ENCODE measurements at regions not wholly inside any gene's neighbourhood (a gene's known extent, or its start where the extent isn't known, plus 50 kb on each side); places are given as distances from the start of the nearest gene placed in this dataset.

DNA sequence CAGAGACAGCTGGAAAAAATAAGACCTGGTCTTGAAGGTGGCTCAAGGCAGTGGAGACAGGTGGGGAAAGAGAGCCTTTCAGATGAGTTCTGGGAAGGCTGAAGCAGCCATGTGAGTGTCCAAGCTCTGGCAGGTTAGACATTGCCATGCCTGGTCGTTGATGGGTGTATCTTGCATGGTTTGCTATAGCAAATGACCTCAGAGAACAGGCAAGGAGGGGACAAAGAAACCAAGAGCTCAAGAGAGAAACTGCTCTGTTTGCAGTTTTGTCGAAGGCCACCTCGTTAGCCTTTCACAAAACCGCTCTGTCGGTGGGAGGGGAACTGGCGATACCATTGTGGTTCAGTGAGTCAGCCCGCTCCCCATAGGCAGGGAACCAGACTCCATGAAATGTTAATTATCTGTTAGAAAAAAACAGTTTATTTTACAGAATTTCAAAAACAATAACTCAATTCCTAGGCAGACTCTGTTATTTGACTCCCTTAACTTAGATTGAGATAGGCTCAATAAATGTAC is 82.8 kb upstream of the ARGLU1 start:
- TF ChIP-seq, protein P1, sequence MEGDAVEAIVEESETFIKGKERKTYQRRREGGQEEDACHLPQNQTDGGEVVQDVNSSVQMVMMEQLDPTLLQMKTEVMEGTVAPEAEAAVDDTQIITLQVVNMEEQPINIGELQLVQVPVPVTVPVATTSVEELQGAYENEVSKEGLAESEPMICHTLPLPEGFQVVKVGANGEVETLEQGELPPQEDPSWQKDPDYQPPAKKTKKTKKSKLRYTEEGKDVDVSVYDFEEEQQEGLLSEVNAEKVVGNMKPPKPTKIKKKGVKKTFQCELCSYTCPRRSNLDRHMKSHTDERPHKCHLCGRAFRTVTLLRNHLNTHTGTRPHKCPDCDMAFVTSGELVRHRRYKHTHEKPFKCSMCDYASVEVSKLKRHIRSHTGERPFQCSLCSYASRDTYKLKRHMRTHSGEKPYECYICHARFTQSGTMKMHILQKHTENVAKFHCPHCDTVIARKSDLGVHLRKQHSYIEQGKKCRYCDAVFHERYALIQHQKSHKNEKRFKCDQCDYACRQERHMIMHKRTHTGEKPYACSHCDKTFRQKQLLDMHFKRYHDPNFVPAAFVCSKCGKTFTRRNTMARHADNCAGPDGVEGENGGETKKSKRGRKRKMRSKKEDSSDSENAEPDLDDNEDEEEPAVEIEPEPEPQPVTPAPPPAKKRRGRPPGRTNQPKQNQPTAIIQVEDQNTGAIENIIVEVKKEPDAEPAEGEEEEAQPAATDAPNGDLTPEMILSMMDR (IDR thresholded peaks at IDR 0.05; ENCODE audit: insufficient read depth, low read length, poor library complexity, severe bottlenecking) = no peak
- Histone ChIP-seq H3K27me3 (replicated peaks; ENCODE audit: control insufficient read depth, insufficient read depth, low read length) (no peaks in the 10 kb centered on the region), H3K4me3 (replicated peaks; ENCODE audit: low read depth, low read length) (no peak overlapping the region), H3K36me3 (ENCODE audit: control insufficient read depth, insufficient read depth, low read length) (no peaks in the 10 kb centered on the region)
- no peak for DNase-seq (ENCODE audit: extremely low read depth, insufficient read length)

- no peaks in the 10 kb centered on the region for H3K36me3 ChIP-seq (ENCODE audit: control insufficient read depth, insufficient read depth, low read length)
- no peaks in the 10 kb centered on the region for H3K27me3 ChIP-seq (replicated peaks; ENCODE audit: control insufficient read depth, insufficient read depth, low read length)
- no peak overlapping the region for H3K4me3 ChIP-seq (replicated peaks; ENCODE audit: low read depth, low read length)
- DNase-seq (ENCODE audit: extremely low read depth, insufficient read length) = no peak
- TF ChIP-seq, protein P1 (IDR thresholded peaks at IDR 0.05; ENCODE audit: insufficient read depth, low read length, poor library complexity, severe bottlenecking) = no peak
Measured at GRCh38 chr13:106649495-106649894, 81.6 kb upstream of the ARGLU1 start.

- TF ChIP-seq, protein P1 (IDR thresholded peaks at IDR 0.05; ENCODE audit: insufficient read depth, low read length, poor library complexity, severe bottlenecking) = no peak
- no peak overlapping the region for H3K4me3 ChIP-seq (replicated peaks; ENCODE audit: low read depth, low read length)
- no peaks in the 10 kb centered on the region for H3K27me3 ChIP-seq (replicated peaks; ENCODE audit: control insufficient read depth, insufficient read depth, low read length)
- no peaks in the 10 kb centered on the region for H3K36me3 ChIP-seq (ENCODE audit: control insufficient read depth, insufficient read depth, low read length)
- DNase-seq (ENCODE audit: extremely low read depth, insufficient read length) = no peak
Measured at GRCh38 chr13:106640515-106640914, 72.6 kb upstream of the ARGLU1 start.

DNA sequence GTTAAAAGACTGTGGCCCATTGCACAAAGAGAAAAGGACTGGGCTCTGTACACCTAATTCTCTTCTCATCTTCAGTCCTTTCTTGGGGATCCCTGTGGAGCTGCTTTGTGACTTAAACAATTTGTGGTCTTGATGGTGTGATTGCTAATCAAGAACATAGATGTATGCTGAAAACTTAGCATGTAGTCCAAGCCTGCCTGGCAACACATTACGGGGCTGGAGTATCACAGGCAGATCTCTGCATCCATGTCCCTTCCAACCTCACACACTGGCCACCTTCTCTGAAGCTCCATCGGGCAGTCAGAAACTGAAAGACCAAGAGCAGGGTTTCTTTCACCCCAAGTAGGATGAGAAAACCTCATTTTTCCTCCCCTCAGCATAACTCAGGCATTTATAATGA is 69.6 kb upstream of the ARGLU1 start:
- no peaks in the 10 kb centered on the region for H3K27me3 ChIP-seq (replicated peaks; ENCODE audit: control insufficient read depth, insufficient read depth, low read length)
- H3K36me3 ChIP-seq (ENCODE audit: control insufficient read depth, insufficient read depth, low read length) = no peaks in the 10 kb centered on the region
- no peak for DNase-seq (ENCODE audit: extremely low read depth, insufficient read length)
- TF ChIP-seq, protein P1 (IDR thresholded peaks at IDR 0.05; ENCODE audit: insufficient read depth, low read length, poor library complexity, severe bottlenecking) = no peak
- H3K4me3 ChIP-seq (replicated peaks; ENCODE audit: low read depth, low read length) = no peak overlapping the region

DNA sequence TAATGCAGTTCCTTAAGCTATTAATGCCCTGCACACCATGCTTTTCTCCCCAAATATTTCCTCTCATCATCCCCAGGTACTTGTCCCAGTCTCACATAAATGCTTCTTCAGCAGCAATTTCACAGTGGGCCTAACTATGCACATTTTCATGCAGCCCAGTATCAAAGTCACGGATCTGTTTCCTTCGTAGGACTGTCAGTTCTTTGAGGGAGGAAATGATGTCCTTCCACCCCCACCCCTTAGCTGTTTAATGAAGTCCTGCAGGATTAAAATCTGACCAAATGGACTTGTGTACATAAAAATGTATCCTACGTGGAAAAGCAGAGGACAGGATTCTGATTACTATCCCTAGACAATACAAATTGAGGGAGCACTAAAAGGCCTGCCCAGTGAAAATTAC is 68.6 kb upstream of the ARGLU1 start:
- no peaks in the 10 kb centered on the region for H3K27me3 ChIP-seq (replicated peaks; ENCODE audit: control insufficient read depth, insufficient read depth, low read length)
- TF ChIP-seq, protein P1 (IDR thresholded peaks at IDR 0.05; ENCODE audit: insufficient read depth, low read length, poor library complexity, severe bottlenecking) = no peak
- no peaks in the 10 kb centered on the region for H3K36me3 ChIP-seq (ENCODE audit: control insufficient read depth, insufficient read depth, low read length)
- no peak overlapping the region for H3K4me3 ChIP-seq (replicated peaks; ENCODE audit: low read depth, low read length)
- no peak for DNase-seq (ENCODE audit: extremely low read depth, insufficient read length)

DNA sequence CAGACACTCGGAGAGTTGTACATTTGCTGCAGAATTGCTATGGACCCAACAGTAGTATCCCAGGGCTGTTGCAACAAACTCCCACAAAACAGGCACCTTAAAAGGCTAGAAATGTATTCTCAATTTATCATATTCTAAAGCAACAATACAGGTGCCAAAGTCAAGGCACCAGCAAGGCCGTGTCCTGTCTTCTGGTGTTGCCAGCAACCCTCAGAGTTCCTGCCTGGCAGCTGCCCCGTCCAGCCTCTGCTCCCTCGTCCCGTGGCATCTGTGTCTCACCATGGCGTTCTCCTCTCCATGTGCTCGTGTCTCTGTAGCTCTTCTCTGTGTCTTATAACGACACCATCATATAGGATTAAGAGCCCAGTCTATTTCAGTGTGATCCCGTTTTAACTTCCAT is 67.7 kb upstream of the ARGLU1 start:
- TF ChIP-seq, protein P1 (IDR thresholded peaks at IDR 0.05; ENCODE audit: insufficient read depth, low read length, poor library complexity, severe bottlenecking) = no peak
- no peak overlapping the region for H3K4me3 ChIP-seq (replicated peaks; ENCODE audit: low read depth, low read length)
- no peaks in the 10 kb centered on the region for H3K36me3 ChIP-seq (ENCODE audit: control insufficient read depth, insufficient read depth, low read length)
- no peak for DNase-seq (ENCODE audit: extremely low read depth, insufficient read length)
- no peaks in the 10 kb centered on the region for H3K27me3 ChIP-seq (replicated peaks; ENCODE audit: control insufficient read depth, insufficient read depth, low read length)
